Stimulated activated CD8-positive, alpha-beta memory T cell treated with anti-CD3 and anti-CD28 coated beads, Interleukin-15, amount 100 ng/mL, for 48 hours (primary cell): ENCODE measurements at regions not wholly inside any gene's neighbourhood (a gene's known extent, or its start where the extent isn't known, plus 50 kb on each side); places are given as distances from the start of the nearest gene placed in this dataset.
"Not testable (repeated sequence)": the region's sequence is repeated elsewhere in the genome, so short reads cannot be mapped to it uniquely, and the experiment has no call there.

Source experiments
- DNase-seq, 2 donors: peaks; one replicate each; pipeline ENCODE4 v3.0.0-alpha.2; 2020; ENCODE audit warnings: low read depth in 2 of 2

DNA sequence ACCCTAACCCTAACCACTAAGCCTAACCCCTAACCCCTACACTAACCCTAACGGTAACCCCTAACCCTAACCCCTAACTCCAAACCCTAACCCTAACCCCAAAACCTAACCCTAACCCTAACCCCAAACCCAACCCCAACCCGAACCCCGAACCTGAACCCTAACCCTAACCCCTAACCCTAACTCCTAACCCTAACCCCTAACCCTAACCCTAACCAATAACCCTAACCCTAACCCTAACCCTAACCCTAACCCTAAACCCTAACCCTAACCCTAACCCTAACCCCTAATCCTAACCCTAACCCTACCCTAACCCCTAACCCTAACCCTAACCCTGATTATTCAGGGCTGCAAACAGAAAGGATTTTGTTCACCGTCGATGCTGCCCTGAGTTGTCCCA, 144.6 kb upstream of the DUSP22 start:
- not testable (repeated sequence) for DNase-seq

DNA sequence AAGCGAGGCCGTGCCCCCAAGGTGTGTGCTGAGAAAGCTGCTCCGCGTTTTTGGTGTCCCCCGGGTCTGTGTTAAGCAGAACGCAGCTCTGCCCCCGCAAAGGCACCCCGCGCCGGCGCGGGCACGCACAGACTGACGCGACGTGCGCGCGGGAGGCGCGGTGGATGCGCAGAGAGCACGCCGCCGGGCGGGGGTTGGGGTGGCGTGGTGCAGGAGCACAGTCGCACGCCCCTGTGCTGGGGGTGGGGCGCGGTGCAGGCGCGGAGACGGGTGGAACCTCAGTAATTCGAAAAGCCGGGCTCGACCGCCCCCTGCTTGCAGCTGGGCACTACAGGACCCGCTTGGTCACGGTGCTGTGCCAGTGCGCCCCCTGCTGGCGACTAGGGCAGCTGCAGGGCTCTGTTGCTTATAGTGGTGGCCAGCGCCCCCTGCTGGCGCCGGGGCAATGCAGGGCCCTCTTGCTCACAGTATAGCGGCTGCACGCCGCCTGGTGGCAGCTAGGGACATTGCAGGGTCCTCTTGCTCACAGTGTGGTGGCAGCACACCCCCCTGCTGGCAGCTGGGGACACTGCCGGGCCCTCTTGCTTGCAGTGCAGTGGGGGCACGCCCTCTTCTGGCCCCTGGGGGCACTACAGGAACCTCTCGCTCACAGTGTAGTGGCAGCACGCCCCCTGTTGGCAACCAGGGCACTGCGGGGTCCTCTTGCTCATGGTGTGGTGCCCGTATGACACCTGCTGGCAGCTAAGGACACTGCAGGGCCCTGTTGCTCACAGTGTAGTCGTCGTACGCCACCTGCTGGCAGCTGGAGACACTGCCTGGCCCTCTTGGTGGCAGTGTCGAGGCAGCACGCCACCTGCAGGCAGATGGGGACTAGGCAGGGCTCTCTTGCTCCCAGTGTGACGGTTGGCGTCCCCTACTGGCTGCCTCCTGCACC, 144.0 kb upstream of the DUSP22 start:
- peak; percentile 80 to 94 for DNase-seq

- not testable (repeated sequence) for DNase-seq
Observed at GRCh38 chr6:150147-150546, 142.1 kb upstream of the DUSP22 start.

- not testable (repeated sequence) for DNase-seq
Observed at GRCh38 chr6:152436-152835, 139.9 kb upstream of the DUSP22 start.

DNA sequence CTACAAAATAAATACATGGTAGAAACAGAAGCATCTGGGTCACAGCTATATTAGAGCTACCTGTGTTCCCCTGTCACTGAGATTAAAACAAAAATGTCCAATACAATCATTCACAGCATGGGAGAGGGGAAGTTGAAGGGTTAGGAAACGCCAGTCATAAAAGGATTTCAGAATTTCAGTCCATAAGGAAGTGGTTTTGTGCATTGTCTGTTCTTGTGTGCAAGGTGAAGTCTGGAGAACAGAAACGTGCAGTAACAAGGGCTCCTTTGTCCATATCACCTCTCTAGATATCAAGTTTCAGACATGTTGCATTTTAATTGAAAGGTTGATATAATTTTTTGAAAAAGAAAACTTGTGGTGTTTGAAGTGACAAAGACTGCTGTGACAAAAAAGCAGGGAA, 139.3 kb upstream of the DUSP22 start:
- not testable (repeated sequence) for DNase-seq

DNA sequence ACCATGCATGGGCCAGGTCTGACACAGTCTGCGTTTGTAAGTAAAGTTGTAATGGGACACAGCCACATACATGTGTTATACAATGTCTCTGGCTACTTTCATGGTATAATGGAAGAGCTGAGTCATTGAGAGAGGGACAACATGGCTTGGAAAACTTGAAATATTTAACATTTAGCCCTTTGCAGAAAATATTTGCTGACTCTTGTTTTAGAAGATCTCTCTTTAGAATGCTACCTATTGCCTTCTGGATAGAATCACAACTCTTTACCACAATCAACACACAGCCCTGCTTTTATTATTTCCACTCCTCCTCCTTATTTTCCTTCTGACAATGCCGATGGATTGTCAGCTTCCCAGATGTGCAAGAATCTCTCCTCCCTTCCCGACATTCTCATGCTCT, 138.4 kb upstream of the DUSP22 start:
- not testable (repeated sequence) for DNase-seq

DNA sequence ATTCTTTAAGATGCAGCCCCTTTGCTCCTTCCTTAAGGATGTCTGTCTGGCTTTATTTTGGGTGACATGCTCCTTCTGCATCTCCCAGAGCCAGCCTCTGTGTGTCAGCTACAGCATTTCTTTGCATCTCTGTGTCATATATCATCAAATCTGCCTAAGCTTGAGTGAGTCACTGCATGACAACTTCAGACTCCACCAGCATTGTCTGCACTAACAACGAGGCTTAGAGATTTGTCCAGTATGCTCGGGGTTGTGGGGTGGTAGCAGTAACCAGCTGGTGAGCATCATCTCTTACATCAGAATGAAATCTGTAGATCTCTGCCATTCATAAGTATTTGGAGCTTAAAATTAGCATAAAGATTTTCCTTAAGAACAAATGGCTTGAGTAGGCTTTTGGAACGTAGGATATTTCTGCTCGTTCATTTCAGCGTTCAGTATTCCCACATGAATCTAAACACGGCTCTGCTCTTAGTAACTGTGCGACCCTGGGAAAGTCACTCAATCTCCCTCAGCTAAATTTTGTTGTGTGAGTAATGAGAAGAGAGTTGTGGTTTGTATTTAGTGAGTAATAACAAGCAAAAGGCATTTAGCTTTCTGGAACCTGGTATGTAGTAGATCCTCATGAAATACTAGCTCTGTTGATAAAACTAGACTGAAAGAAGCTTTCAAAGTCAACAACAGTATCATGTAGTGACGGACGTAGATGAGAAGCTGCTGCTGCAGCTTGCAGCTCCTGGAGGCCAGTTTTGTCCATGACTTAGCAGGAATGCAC, 137.8 kb upstream of the DUSP22 start:
- peak in 1 of 2 donors; percentile 15 for DNase-seq

- DNase-seq, result no peak
Observed at GRCh38 chr6:156010-156409, 136.3 kb upstream of the DUSP22 start.

DNA sequence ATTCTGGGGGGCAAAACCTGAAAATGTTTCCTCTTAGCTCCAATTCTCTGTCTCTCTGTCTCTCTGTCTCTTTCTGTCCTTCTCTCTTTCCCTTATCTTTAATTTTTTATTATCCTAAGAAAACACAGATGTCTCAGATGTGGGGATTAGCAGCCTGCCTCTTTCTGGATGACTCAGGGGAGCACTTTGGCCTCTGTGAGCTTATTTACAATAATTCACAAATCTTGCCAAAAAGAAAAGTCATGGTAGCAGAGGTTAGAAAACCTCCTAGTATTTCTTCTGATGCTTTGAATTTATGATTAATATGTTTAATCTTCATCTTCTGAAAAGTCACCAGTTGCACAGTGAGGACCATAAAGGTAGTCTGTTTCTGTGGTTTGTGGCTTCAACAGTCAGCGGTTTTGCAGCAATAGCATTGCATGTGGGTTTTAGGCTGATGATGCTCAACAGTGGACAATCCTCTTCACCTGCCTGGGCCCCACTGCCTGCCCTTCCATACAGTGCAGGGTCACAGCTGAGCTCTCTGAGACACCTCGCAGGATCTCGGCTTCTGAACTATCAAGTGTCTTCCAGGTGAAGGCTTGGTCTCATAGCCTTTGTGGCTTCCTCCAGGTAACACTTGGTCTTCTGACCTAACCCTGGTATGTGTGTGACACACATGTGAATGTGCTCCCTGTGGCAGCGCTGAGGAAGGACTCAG, 135.7 kb upstream of the DUSP22 start:
- not testable (repeated sequence) for DNase-seq

- DNase-seq, result not testable (repeated sequence)
Observed at GRCh38 chr6:157176-157575, 135.1 kb upstream of the DUSP22 start.

DNA sequence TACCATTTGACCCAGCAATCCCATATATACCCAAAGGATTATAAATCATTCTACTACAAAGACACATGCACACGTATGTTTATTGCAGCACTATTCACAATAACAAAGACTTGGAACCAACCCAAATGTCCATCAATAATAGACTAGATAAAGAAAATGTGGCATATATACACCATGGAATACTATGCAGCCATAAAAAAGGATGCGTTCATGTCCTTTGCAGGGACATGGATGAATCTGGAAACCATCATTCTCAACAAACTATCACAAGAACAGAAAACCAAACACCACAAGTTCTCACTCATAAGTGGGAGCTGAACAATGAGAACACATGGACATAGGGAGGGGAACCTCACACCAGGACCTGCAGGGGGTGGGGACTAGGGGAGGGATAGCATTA, 130.6 kb upstream of the DUSP22 start:
- DNase-seq, result not testable (repeated sequence)

GRCh38 chr6:164720-165119, 127.6 kb upstream of the DUSP22 start:
- DNase-seq, result no peak

- DNase-seq, result no peak
Observed at GRCh38 chr6:165263-165662, 127.0 kb upstream of the DUSP22 start.

- no peak for DNase-seq
Observed at GRCh38 chr6:165906-166305, 126.4 kb upstream of the DUSP22 start.

GRCh38 chr6:168865-169455, 123.3 kb upstream of the DUSP22 start:
- no peak for DNase-seq

DNA sequence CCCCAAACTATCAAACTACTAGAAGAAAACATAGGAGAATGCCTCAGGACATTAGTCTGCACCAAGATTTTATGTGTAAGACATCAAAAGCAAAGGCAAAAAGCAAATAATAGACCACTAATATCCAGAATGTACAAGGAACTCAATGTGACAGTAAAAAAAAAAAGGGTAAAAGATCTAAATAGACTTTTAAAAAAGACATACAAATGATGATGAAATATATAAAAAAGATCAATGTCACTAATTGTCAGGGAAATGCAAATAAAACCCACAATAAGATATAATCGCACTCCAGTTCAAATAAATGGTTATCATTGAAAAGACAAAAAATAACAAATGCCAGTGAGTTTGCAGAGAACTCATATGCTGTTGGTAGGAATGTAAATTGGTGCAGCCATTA, 118.3 kb upstream of the DUSP22 start:
- DNase-seq, result no peak

GRCh38 chr6:175680-176079, 116.6 kb upstream of the DUSP22 start:
- DNase-seq, result no peak

DNA sequence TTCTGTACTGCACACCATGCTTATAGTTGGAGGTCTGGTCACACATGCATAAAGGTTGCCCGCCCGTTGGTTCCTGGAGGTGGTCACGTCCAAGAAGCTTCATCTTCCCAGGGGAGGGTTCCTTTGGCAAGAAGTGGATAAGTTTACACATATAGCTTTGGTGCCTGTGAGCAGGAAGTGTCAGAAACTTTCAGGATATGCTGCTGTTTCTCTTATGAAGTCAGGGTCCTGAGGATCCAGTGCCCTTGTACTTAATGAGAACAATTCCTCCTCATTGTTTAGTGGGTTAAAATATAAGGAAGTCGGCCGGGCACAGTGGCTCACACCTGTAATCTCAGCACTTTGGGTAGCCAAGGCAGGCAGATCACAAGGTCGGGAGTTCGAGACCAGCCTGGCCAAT, 115.5 kb upstream of the DUSP22 start:
- no peak for DNase-seq

DNA sequence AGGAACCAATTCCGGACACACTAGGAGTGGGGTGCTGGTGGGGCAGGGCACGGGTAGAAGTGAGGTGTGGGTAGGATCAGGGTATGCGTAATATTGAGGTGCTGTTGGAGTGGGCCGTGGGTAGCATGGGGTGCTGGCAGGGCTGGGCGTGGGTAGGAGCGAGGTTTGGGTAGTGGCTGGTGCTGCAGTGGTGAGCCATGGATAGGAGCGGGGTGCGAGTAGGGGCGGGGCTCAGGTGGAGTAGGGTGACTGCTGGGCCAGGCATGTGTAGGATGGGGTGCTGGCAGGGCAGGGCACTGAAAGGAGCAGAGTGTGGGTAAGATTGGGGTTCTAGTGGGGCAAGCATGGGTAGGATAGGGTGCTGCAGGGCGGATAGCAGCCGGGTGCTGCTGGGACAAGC, 114.2 kb upstream of the DUSP22 start:
- no peak for DNase-seq

- DNase-seq, result not testable (repeated sequence)
Observed at GRCh38 chr6:178929-179328, 113.4 kb upstream of the DUSP22 start.

- no peak for DNase-seq
Observed at GRCh38 chr6:179340-179950, 112.8 kb upstream of the DUSP22 start.
